OCI-LY1 (cell line): ENCODE measurements at regions not wholly inside any gene's neighbourhood (a gene's known extent, or its start where the extent isn't known, plus 50 kb on each side); places are given as distances from the start of the nearest gene placed in this dataset.

ENCODE experiments used
- H2AFZ ChIP-seq: fragments of 200-600 bp; sonication (generic), shearing (Covaris generic); 2 replicates; pipeline ENCODE4 v1.6.0; 2014; ENCODE audit warnings: antibody characterized with exemption, mild to moderate bottlenecking, low read length
- H3F3A ChIP-seq: fragments of 200-600 bp; sonication (generic), shearing (Covaris generic); 2 replicates; pipeline ENCODE4 v1.6.0; 2014; ENCODE audit warnings: mild to moderate bottlenecking, antibody characterized with exemption, low read length, moderate library complexity; ENCODE audit not compliant: insufficient read depth
- H3K27ac ChIP-seq: fragments of 200-600 bp; sonication (generic); 2 replicates; pipeline ENCODE4 v1.5.1; 2014; ENCODE audit warnings: low read length, mixed run types, mild to moderate bottlenecking, low read depth; ENCODE audit not compliant: poor library complexity, severe bottlenecking
- H3K27me3 ChIP-seq: fragments of 200-600 bp; sonication (generic); 2 replicates; pipeline ENCODE4 v1.6.0; 2014; ENCODE audit warnings: antibody characterized with exemption, mild to moderate bottlenecking, low read length, moderate library complexity; ENCODE audit not compliant: insufficient read depth
- H3K36me3 ChIP-seq: fragments of 200-600 bp; sonication (generic); 2 replicates; pipeline ENCODE4 v1.6.1; 2014; ENCODE audit warnings: mild to moderate bottlenecking, antibody characterized with exemption, low read length, moderate library complexity, mixed read lengths; ENCODE audit not compliant: insufficient read depth
- H3K4me1 ChIP-seq: fragments of 200-600 bp; sonication (generic); 2 replicates; pipeline ENCODE4 v1.5.1; 2014; ENCODE audit warnings: mild to moderate bottlenecking, low read length, moderate library complexity; ENCODE audit not compliant: insufficient read depth, severe bottlenecking
- H3K4me2 ChIP-seq: fragments of 200-600 bp; sonication (generic), shearing (Covaris generic); 2 replicates; pipeline ENCODE4 v1.6.1; 2014; ENCODE audit warnings: low read length
- H3K4me3 ChIP-seq: fragments of 200-600 bp; sonication (generic); 2 replicates; pipeline ENCODE4 v1.5.1; 2014; ENCODE audit warnings: low read length, low read depth, mild to moderate bottlenecking, mixed read lengths; ENCODE audit not compliant: poor library complexity, severe bottlenecking
- H3K79me2 ChIP-seq: fragments of 200-600 bp; shearing (Covaris generic); 2 replicates; pipeline ENCODE4 v1.6.1; 2016; ENCODE audit warnings: mixed run types, low read length, mixed read lengths; ENCODE audit not compliant: insufficient read depth
- H3K9ac ChIP-seq: fragments of 200-600 bp; sonication (generic), shearing (Covaris generic); 2 replicates; pipeline ENCODE4 v1.6.1; 2014; ENCODE audit warnings: mild to moderate bottlenecking, low read length, mixed read lengths
- H3K9me2 ChIP-seq: fragments of 200-600 bp; sonication (generic), shearing (Covaris generic); 2 replicates; pipeline ENCODE4 v1.6.1; 2014; ENCODE audit warnings: low read depth, mild to moderate bottlenecking, low read length, mixed read lengths
- H3K9me3 ChIP-seq: fragments of 200-600 bp; shearing (Covaris generic); 2 replicates; pipeline ENCODE4 v1.6.1; 2014; ENCODE audit warnings: low read length, mixed read lengths
- H4K20me1 ChIP-seq: fragments of 200-600 bp; sonication (generic), shearing (Covaris generic); 2 replicates; pipeline ENCODE4 v1.6.0; 2016; ENCODE audit warnings: mild to moderate bottlenecking, low read length; ENCODE audit not compliant: insufficient read depth
- CTCF ChIP-seq: fragments of 200-600 bp; sonication (generic), shearing (Covaris generic); IDR thresholded peaks from 2 replicates; pipeline ENCODE4 v1.5.1; 2017; ENCODE audit warnings: mild to moderate bottlenecking, antibody characterized with exemption, low read length, moderate library complexity, mixed read lengths
- EZH2 ChIP-seq: fragments of 200-600 bp; sonication (generic), shearing (Covaris generic); IDR thresholded peaks from 2 replicates; pipeline ENCODE4 v1.8.0; 2017; ENCODE audit warnings: borderline replicate concordance, mixed run types, mild to moderate bottlenecking, antibody characterized with exemption, low read length, moderate library complexity, mixed read lengths

DNA sequence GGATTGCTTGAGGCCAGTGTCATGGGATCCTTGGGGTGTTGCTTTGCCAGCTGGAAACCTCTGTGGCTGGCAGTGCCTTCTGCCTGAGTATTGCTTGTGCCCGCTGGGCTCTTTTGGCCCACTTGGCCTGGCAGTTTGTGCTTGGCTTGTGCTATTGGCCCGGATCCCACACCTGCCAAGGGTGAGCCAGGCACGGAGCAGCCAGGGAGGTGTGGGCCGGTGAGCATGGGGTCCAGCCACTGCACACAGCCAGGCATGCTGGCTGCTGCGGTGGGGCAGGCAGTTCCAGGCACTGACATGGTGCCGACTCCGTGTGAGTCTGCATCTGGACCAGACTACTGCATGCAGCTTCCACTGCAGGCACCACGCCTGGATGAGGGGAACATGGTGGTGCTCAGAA, 62.5 kb upstream of the SYNCRIP start:
- Histone ChIP-seq H3K36me3 (no peaks in the 10 kb centered on the region), H3F3A (no peaks in the 10 kb centered on the region), H3K4me3 (no peak overlapping the region), H4K20me1 (no peaks in the 10 kb centered on the region), H3K27ac (no peak overlapping the region), H3K9me2 (no peaks in the 10 kb centered on the region), H2AFZ (no peak overlapping the region), H3K9me3 (no peaks in the 10 kb centered on the region), H3K79me2 (no peaks in the 10 kb centered on the region), H3K9ac (no peak overlapping the region), H3K4me2 (no peak overlapping the region), H3K4me1 (no peaks in the 10 kb centered on the region), H3K27me3 (no peaks in the 10 kb centered on the region)
- TF ChIP-seq EZH2: no peak
- TF ChIP-seq CTCF: no peak

- H3K9me2 ChIP-seq: no peaks in the 10 kb centered on the region
- TF ChIP-seq CTCF (no peak), EZH2 (no peak)
- no peaks in the 10 kb centered on the region for H3K9me3 ChIP-seq
- H3K4me3 ChIP-seq: no peak overlapping the region
- no peaks in the 10 kb centered on the region for H3K4me1 ChIP-seq
- H4K20me1 ChIP-seq: no peaks in the 10 kb centered on the region
- H3K79me2 ChIP-seq: no peaks in the 10 kb centered on the region
- no peak overlapping the region for H3K27ac ChIP-seq
- H3K4me2 ChIP-seq: no peak overlapping the region
- H2AFZ ChIP-seq: no peak overlapping the region
- no peaks in the 10 kb centered on the region for H3K36me3 ChIP-seq
- no peak overlapping the region for H3K9ac ChIP-seq
- H3F3A ChIP-seq: no peaks in the 10 kb centered on the region
- no peaks in the 10 kb centered on the region for H3K27me3 ChIP-seq
Measured at GRCh38 chr6:85703406-85703805, 60.7 kb upstream of the SYNCRIP start.
